ENCODE measurements at regions not wholly inside any gene's neighbourhood (a gene's known extent, or its start where the extent isn't known, plus 50 kb on each side); places are given as distances from the start of the nearest gene placed in this dataset.

- DNase-seq (ENCODE audit: low spot score) = no peak
Observed at GRCh38 chr4:56206258-56206657, 181.0 kb downstream of the AASDH start.

DNA sequence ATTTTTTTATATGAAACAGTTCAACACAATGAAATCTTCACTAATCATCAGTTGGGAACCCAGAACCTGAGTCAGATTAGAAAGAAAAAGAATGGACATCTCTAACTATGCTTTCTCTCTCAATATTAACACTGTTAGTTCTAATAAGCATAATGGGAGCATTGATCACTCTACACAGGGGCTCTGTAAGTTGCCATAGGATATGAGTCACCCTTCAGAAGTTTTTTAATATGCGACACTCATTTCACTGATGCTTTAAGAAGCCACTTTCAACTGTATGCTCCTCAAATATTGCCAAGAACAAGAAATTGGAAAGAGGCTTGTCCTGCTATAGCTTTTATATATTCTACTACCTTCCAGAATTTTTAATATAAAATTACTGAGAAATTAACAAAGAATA lies 187.0 kb downstream of the AASDH start:
- DNase-seq (ENCODE audit: low spot score) = no peak

DNA sequence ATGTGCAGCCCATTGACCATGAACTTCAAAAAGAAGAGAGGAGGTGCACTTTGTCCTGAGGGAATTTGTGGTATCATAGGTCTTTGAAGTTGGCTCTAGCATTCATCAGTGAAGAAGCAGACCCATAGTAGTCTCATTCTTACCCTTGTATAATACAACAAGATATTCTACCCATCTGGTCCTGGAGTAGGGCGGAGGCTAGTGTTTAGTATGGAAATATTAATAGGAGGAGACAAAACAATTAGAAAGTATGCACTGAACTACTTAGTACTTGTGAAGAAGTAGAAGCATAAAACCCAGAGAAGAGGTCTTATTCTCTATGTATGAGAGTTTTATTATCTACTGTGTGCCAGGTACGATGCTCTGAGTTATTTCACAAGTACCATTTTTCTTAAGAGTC lies 189.0 kb downstream of the AASDH start:
- DNase-seq (ENCODE audit: low spot score) = no peak

GRCh38 chr4:56197387-56197786 lies 189.9 kb downstream of the AASDH start:
- no peak for DNase-seq (ENCODE audit: low spot score)

GRCh38 chr4:56195025-56195424 lies 192.3 kb downstream of the AASDH start:
- DNase-seq (ENCODE audit: low spot score) = no peak

DNA sequence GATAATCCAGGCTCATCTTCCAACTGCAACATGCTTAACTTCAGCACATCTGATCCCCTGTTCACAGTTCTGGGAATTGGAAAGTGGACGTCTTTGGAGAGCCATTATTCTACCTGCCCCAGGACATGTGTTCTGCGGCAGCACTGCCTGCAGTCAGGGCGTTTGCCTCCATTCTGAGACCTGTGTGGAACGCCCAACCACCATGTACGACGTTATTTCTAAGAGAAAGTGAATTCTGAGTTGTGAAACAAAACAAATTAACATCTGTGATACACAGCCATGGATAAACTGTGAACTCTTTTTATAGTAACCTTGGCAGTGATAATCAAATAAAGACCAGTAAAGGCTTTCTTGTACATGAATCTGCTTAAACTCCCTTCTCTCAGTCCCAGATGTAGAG lies 195.8 kb downstream of the AASDH start:
- DNase-seq (ENCODE audit: low spot score) = no peak

DNA sequence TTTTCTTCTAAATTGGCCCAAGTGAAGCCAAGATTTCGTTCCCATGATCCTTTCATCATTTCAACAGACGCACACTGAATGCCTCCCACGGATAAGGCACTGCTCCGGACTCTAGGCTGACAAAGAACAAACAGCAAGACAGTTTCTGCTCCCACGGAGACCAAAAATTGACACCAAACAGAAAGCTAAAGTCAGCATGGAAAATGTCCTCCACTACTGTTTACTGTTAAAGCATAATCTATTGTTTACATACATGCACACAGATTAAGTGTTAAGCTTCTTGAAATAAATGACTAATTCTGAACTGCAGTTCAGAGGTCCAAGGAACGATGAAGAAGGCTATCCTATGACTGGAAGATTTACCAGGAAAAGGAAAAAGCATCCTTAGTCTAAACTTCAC lies 199.6 kb downstream of the AASDH start:
- DNase-seq (ENCODE audit: low spot score) = no peak

GRCh38 chr4:56186808-56187523 lies 200.3 kb downstream of the AASDH start:
- DNase-seq (ENCODE audit: low spot score) = no peak

DNA sequence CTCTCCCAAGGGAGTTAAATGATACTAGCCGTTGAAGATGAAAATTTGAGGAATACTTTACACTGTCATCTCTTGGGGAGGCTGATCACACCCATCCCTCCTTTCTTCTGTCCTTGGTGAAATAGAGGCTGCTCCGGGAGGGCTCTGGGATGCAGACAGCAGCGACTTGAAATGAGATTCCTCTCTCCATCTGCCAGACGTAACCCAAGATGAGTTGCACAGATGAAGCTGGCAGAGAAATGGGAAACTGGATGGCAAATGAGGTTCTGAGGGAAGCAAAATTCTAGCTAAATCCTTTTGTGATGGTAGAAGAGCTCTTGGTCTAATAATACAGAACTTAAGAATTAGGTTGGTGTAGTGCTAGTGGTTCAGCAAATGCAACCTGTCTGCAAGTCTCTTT lies 201.4 kb downstream of the AASDH start:
- no peak for DNase-seq (ENCODE audit: low spot score)

- DNase-seq (ENCODE audit: low spot score) = no peak
Observed at GRCh38 chr4:56184214-56184613, 203.1 kb downstream of the AASDH start.

GRCh38 chr4:56183344-56183959 lies 203.8 kb downstream of the AASDH start:
- DNase-seq (ENCODE audit: low spot score) = no peak

GRCh38 chr4:56182356-56182755 lies 204.9 kb downstream of the AASDH start:
- DNase-seq (ENCODE audit: low spot score) = no peak

- no peak for DNase-seq (ENCODE audit: low spot score)
Observed at GRCh38 chr4:56181140-56181953, 205.9 kb downstream of the AASDH start.

DNA sequence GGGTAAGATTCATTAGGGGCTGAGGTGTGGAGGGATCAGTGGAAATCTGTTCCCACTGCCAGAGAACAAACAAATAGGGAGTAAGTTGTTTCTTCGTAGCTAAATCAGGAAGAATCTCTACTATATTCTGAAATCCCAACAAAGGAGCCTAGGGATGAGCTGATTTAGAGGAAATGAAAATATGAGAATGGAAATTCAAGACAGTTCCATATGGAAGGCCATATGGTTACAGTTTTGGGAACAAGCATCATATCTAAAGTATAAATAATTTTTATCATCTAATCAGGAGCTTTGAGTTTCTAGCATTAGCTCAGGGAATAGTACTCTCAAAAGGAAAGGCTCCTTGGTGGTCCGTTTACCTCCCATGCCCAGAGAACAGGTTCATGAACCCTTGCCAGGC lies 218.2 kb downstream of the AASDH start:
- no peak for DNase-seq (ENCODE audit: low spot score)

GRCh38 chr4:56164907-56165306 lies 216.2 kb downstream of the CEP135 start:
- no peak for DNase-seq (ENCODE audit: low spot score)

GRCh38 chr4:56160636-56161035 lies 211.9 kb downstream of the CEP135 start:
- no peak for DNase-seq (ENCODE audit: low spot score)

DNA sequence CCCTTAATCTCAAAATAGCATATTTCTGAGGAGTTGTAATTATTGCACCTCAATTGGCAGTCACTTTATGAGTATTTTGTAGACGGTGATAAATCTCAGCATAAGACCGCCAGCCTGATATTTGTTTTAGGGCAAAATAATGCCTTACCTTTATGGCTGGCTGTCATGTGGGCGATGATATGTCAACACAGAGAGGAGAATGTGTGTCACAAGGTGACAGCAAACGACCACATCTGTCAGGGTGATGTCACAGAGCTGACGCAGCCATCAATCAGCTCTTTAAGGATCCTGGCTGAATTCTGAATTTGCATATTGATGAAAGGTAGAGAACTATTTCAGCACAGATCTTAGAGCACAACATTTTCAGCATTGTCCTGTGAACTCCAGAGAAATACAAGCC lies 209.7 kb downstream of the CEP135 start:
- no peak for DNase-seq (ENCODE audit: low spot score)

DNA sequence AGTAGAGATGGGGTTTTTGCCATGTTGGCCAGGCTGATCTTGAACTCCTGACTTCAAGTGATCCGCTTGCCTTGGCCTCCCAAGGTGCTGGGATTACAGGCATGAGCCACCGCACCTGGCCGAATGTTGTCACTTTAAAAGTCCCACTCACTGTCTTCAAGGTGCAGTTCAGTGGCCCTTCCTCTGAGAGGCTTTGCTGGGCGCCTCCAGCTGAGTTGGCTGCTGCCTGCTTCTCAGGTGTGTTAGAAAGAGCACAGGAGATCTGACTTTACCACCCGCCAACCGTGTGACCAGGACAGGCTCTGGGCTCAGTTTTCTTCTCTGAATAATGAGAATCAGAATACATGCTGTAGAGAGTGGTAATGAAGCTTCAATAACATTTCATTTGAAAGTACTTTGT lies 207.4 kb downstream of the CEP135 start:
- DNase-seq (ENCODE audit: low spot score) = no peak

DNA sequence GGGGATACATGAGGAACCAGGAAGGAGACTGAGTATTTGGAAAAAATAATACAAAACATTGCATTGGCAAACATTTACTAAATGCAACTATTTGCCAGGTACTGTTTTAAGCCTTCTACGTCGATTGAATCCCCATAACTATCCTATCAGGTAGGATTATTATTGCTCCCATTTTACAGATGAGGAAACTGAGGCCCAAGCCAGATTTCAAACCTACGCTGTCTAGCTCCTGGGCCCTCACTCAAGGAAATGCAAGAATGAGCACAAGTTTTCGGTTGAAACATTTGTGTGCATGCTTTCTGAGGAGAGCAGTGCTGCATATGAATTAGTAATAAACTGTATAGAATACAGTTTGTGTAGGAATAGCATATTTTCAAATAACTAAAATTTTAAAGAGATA lies 206.7 kb downstream of the CEP135 start:
- DNase-seq (ENCODE audit: low spot score) = no peak

DNA sequence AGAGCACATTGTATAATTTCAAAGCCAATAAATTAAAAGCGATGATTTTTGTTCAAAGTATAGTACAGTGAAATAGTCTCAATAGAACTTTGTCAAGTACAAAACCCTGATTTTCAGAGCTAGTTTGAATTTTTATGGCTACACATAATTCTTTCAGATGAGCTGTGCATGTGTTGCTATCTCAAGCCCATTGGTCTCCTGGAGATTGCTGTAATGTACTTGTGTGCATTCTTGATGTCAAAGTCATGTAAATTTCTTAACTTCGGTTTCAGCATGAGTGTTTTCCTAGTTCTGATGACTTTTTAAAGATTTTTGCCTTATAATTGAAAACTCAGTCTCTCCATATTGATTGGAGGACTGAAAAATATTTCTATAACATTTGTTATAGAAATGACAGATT lies 200.8 kb downstream of the CEP135 start:
- DNase-seq (ENCODE audit: low spot score) = no peak

- no peak for DNase-seq (ENCODE audit: low spot score)
Observed at GRCh38 chr4:56148428-56148827, 199.7 kb downstream of the CEP135 start.

DNA sequence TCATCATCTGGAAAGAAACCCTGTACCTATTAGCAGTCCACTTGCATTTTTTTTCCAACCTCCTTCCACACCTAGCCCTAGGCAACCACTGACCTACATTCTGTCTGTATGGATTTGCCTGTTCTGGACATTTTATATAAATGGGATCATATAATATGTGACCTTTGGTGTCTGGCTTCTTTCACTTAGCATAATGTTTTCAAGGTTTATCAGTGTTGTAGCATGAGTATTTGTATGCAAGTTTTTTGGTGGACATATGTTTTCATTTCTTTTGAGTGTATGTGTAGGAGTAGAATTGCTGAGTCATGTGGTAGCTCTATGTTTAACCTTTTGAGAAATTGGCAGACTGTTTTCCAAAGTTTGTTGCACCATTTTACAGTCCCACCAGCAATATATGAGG lies 198.6 kb downstream of the CEP135 start:
- DNase-seq (ENCODE audit: low spot score) = no peak

DNA sequence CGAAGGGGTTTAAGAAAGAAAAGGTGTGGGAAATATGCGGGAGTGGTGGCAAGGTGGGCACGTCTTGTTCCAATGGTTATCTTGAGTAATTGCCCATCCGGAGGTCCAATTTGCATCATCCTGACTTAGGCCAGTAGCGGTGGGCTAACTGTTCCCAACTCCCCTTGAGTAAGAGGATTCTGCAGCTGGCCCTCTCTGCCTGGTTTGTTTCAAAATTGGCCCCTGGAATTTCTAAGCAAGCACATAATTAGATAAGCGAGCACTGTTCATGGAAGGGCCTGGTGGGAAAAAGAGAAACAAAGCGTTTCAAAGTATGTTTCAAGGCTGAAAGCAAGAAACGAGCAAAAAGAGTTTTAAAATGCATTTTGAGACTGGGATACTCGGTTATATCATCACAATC lies 198.2 kb downstream of the CEP135 start:
- DNase-seq (ENCODE audit: low spot score) = no peak

Data from hepatic stellate cell (primary cell).